Upper lobe of right lung (tissue), 1 donor: ENCODE measurements at regions not wholly inside any gene's neighbourhood (a gene's known extent, or its start where the extent isn't known, plus 50 kb on each side); places are given as distances from the start of the nearest gene placed in this dataset.

Source experiments
- ATAC-seq: fragments of 200-7000 bp; cut with Tn5 transposase; one replicate; pipeline ENCODE4 v1.9.1; 2020; ENCODE audit warnings: mild to moderate bottlenecking, moderate library complexity
- DNase-seq: peaks from one replicate; pipeline ENCODE4 v3.0.0-alpha.2; 2020
- H3K27ac ChIP-seq: fragments of 200-600 bp; one replicate; pipeline ENCODE4 v1.8.0; 2022
- H3K27me3 ChIP-seq: fragments of 200-600 bp; one replicate; pipeline ENCODE4 v1.8.0; 2022; ENCODE audit warnings: mild to moderate bottlenecking
- H3K36me3 ChIP-seq: fragments of 200-600 bp; one replicate; pipeline ENCODE4 v1.8.0; 2022
- H3K4me1 ChIP-seq: fragments of 200-600 bp; one replicate; pipeline ENCODE4 v1.8.0; 2022
- H3K4me3 ChIP-seq: fragments of 200-600 bp; one replicate; pipeline ENCODE4 v1.8.0; 2022; ENCODE audit warnings: mild to moderate bottlenecking
- H3K9me3 ChIP-seq: fragments of 200-600 bp; one replicate; pipeline ENCODE4 v1.8.0; 2022
- intact Hi-C: fragments of 100-400 bp; cut with DNase I; formaldehyde crosslinking; loops from one replicate; pipeline ENCODE4 v1.11.0; 2022
- TF ChIP-seq, protein P1 (sequence below): fragments of 200-600 bp; IDR thresholded peaks from one replicate; pipeline ENCODE4 v1.8.0; 2022; ENCODE audit warnings: antibody characterized with exemption
- donor health status: DM: no; HTN: yes; CAD: no; lungs with severe emphysema.

DNA sequence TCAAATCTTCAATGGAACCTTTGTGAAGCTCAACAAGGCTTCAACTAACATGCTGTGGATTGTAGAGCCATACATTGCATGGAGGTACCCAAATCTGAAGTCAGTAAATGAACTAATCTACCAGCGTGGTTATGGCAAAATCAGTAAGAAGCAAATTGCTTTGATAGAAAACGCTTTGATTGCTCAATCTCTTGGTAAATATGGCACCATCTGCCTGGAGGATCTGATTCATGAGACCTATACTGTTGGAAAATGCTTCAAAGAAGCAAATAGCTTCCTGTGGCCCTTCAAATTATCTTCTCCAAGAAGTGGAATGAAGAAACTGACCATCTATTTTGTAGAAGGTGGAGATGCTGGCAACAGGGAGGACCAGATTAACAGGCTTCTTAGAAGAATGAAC, 54.7 kb upstream of the TTC39B start:
- DNase-seq = no peak

GRCh38 chr9:15357050-15357653, 50.1 kb upstream of the TTC39B start:
- intact Hi-C loops = no loop called here
- H3K4me3 ChIP-seq = no peak overlapping the region
- no peaks in the 10 kb centered on the region for H3K4me1 ChIP-seq
- TF ChIP-seq, protein P1, sequence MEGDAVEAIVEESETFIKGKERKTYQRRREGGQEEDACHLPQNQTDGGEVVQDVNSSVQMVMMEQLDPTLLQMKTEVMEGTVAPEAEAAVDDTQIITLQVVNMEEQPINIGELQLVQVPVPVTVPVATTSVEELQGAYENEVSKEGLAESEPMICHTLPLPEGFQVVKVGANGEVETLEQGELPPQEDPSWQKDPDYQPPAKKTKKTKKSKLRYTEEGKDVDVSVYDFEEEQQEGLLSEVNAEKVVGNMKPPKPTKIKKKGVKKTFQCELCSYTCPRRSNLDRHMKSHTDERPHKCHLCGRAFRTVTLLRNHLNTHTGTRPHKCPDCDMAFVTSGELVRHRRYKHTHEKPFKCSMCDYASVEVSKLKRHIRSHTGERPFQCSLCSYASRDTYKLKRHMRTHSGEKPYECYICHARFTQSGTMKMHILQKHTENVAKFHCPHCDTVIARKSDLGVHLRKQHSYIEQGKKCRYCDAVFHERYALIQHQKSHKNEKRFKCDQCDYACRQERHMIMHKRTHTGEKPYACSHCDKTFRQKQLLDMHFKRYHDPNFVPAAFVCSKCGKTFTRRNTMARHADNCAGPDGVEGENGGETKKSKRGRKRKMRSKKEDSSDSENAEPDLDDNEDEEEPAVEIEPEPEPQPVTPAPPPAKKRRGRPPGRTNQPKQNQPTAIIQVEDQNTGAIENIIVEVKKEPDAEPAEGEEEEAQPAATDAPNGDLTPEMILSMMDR = no peak
- ATAC-seq (peak; percentile 79), DNase-seq (peak; percentile 67)
- H3K36me3 ChIP-seq = no peaks in the 10 kb centered on the region
- no peaks in the 10 kb centered on the region for H3K9me3 ChIP-seq
- no peaks in the 10 kb centered on the region for H3K27me3 ChIP-seq
- no peak overlapping the region for H3K27ac ChIP-seq

More for the DNA sequence above, 54.7 kb upstream of the TTC39B start:
- no peaks in the 10 kb centered on the region for H3K9me3 ChIP-seq
- no peak for ATAC-seq
- TF ChIP-seq, protein P1 = no peak
- no peak overlapping the region for H3K4me3 ChIP-seq
- no peaks in the 10 kb centered on the region for H3K36me3 ChIP-seq
- no peaks in the 10 kb centered on the region for H3K4me1 ChIP-seq
- intact Hi-C loops = no loop called here
- no peak overlapping the region for H3K27ac ChIP-seq
- no peaks in the 10 kb centered on the region for H3K27me3 ChIP-seq
